ENCODE measurements at regions not wholly inside any gene's neighbourhood (a gene's known extent, or its start where the extent isn't known, plus 50 kb on each side); places are given as distances from the start of the nearest gene placed in this dataset.
A peak's percentile ranks its signal among the peaks of the same experiment; 100 is the strongest.

DNA sequence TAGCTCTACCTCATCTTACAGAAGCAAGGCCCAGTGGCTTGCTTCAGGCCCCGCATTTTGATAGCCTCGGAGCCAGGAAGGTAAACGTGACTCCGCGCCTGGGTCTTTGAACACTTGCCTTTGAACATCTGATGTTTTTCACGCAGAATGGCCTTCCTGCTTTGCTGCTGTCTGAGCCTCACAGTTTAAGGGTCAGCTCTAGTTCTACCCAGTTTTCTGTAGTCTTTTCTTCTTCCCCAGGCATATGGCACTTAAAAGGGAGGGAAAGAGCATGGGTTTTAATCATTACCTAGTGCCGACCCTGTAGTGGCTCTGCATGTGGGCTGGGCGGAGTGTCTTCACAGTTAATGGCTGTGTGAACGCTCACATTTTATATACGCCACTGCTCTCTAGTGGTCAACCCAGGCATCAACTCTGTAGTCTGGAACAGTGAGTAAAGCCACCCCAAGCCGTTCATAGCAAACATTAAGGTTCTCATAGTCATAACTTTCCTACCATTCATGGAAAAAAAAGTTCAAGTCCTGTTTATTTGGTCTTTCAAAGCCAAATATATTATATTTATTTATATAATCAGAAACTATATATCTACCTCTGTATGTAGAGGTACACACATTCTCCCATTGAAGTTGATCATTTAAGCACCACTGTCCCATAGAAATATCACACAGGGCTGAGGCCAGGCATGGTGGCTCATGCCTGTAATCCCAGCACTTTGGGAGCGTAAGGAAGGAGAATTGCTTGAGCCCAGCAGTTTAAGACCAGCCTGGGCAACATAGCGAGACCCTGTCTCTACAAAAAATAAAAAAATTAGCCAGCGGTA is 78.1 kb downstream of the IER5 start:
- TF ChIP-seq MXI1 (IDR thresholded peaks at IDR 0.05; ENCODE audit: borderline replicate concordance, low read depth, low read length) (no peak), RFX5 (IDR thresholded peaks at IDR 0.05; ENCODE audit: low read depth, low read length) (no peak), RAD21 (IDR thresholded peaks at IDR 0.05; ENCODE audit: low read length) (peak; percentile 95), POLR2A (IDR thresholded peaks at IDR 0.05; ENCODE audit: low read depth, low read length) (no peak), MAZ (IDR thresholded peaks at IDR 0.05; ENCODE audit: borderline replicate concordance, low read depth, low read length) (no peak), SMC3 (IDR thresholded peaks at IDR 0.05; ENCODE audit: low read depth, low read length) (peak; percentile 87)
- TF ChIP-seq, protein P1, sequence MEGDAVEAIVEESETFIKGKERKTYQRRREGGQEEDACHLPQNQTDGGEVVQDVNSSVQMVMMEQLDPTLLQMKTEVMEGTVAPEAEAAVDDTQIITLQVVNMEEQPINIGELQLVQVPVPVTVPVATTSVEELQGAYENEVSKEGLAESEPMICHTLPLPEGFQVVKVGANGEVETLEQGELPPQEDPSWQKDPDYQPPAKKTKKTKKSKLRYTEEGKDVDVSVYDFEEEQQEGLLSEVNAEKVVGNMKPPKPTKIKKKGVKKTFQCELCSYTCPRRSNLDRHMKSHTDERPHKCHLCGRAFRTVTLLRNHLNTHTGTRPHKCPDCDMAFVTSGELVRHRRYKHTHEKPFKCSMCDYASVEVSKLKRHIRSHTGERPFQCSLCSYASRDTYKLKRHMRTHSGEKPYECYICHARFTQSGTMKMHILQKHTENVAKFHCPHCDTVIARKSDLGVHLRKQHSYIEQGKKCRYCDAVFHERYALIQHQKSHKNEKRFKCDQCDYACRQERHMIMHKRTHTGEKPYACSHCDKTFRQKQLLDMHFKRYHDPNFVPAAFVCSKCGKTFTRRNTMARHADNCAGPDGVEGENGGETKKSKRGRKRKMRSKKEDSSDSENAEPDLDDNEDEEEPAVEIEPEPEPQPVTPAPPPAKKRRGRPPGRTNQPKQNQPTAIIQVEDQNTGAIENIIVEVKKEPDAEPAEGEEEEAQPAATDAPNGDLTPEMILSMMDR (conservative IDR thresholded peaks at IDR 0.05; ENCODE audit: low read depth, low read length) = peak; percentile 95

Measured in IMR-90 (cell line).